NK-92 (cell line): ENCODE measurements at regions not wholly inside any gene's neighbourhood (a gene's known extent, or its start where the extent isn't known, plus 50 kb on each side); places are given as distances from the start of the nearest gene placed in this dataset.

Experiments
- DNase-seq: peaks from one replicate; lab custom pipeline; 2025; ENCODE audit not compliant: unreplicated experiment; lab: John Stamatoyannopoulos, UW

- DNase-seq, result no peak
Observed at GRCh38 chr12:92615086-92615485, 87.7 kb upstream of the PLEKHG7 start.

- DNase-seq, result no peak
Observed at GRCh38 chr12:92614502-92614901, 88.3 kb upstream of the PLEKHG7 start.

- DNase-seq, result no peak
Observed at GRCh38 chr12:92614001-92614400, 88.8 kb upstream of the PLEKHG7 start.

- no peak for DNase-seq
Observed at GRCh38 chr12:92612611-92613010, 90.2 kb upstream of the PLEKHG7 start.

- DNase-seq, result no peak
Observed at GRCh38 chr12:92608151-92609091, 94.4 kb upstream of the PLEKHG7 start.

GRCh38 chr12:92606956-92607355, 95.8 kb upstream of the PLEKHG7 start:
- DNase-seq, result no peak

GRCh38 chr12:92605621-92606170, 97.1 kb upstream of the PLEKHG7 start:
- DNase-seq, result no peak

- no peak for DNase-seq
Observed at GRCh38 chr12:92604786-92605185, 98.0 kb upstream of the PLEKHG7 start.

- no peak for DNase-seq
Observed at GRCh38 chr12:92603741-92604432, 98.9 kb upstream of the PLEKHG7 start.

- no peak for DNase-seq
Observed at GRCh38 chr12:92602930-92603623, 99.7 kb upstream of the PLEKHG7 start.

- no peak for DNase-seq
Observed at GRCh38 chr12:92602476-92602875, 100.3 kb upstream of the PLEKHG7 start.

GRCh38 chr12:92601680-92602079, 101.1 kb upstream of the PLEKHG7 start:
- DNase-seq, result no peak

GRCh38 chr12:92601176-92601575, 101.6 kb upstream of the PLEKHG7 start:
- DNase-seq, result no peak

- DNase-seq, result no peak
Observed at GRCh38 chr12:92600052-92600451, 102.7 kb upstream of the PLEKHG7 start.

GRCh38 chr12:92597997-92598396, 104.8 kb upstream of the PLEKHG7 start:
- no peak for DNase-seq

- no peak for DNase-seq
Observed at GRCh38 chr12:92597118-92597517, 105.7 kb upstream of the PLEKHG7 start.

GRCh38 chr12:92596383-92596782, 106.4 kb upstream of the PLEKHG7 start:
- no peak for DNase-seq

GRCh38 chr12:92595663-92596062, 107.1 kb upstream of the PLEKHG7 start:
- no peak for DNase-seq

GRCh38 chr12:92593734-92594402, 108.9 kb upstream of the PLEKHG7 start:
- peak; percentile 13 for DNase-seq

- no peak for DNase-seq
Observed at GRCh38 chr12:92585115-92585727, 117.6 kb upstream of the PLEKHG7 start.
